ENCODE measurements at regions not wholly inside any gene's neighbourhood (a gene's known extent, or its start where the extent isn't known, plus 50 kb on each side); places are given as distances from the start of the nearest gene placed in this dataset.
"Not testable (repeated sequence)": the region's sequence is repeated elsewhere in the genome, so short reads cannot be mapped to it uniquely, and the experiment has no call there.

DNA sequence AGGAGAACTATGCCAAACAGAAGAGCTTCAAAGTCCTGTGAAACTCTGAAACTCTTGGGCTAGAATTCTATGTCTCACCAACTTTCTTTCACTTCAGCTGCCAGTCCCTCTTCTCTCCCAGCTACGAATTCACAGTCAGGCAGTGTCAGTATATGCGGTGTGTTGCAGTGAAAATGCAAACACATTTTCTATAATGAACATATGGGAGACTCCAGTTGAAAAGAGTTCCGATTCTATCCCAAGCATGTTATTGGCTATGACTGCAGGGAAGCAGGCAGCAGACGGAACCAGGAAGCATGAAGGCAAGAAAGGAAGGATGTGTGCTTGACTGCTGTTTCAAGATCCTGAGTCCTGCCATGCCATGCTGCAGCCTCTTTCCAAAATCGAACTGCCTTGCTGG, 515.7 kb upstream of the TLE4 start:
- DNase-seq (ENCODE audit: low read depth) = no peak

DNA sequence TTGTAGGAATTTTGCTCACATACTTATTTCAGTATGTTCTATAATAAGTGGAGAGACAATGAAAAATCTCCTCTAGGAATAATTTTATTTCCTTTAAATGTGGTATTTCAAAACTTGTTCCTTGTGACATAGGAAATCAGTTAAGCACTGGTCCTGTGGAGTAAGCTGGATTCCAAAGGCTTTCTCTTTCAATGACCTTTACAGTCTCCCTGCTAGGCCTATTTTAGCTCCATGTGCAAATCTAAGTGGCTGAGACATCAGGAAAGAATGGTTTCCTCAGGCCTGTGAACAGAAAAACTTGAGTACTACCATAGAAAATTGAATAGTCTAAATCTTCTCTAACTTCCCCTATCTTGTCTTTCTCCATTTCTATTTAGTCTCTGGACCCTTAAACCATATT, 514.2 kb upstream of the TLE4 start:
- no peak for DNase-seq (ENCODE audit: low read depth)

DNA sequence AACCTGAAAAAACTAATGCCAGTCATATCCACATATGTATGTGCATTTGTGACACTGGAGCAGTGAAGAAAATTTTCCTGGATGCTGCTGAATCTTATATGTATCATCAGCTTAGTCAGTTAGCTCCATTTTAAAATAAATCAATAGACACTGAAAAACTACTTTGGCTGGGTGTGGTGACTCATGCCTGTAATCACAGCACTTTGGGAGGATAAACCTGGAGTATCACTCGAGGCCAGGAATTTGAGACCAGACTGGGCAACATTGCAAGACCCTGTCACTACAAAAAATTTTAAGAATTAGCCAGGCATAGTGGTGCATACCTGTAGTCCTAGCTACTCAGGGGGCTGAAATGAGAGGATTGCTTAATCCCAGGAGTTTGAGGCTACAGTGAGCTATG, 511.0 kb upstream of the TLE4 start:
- DNase-seq (ENCODE audit: low read depth) = no peak

DNA sequence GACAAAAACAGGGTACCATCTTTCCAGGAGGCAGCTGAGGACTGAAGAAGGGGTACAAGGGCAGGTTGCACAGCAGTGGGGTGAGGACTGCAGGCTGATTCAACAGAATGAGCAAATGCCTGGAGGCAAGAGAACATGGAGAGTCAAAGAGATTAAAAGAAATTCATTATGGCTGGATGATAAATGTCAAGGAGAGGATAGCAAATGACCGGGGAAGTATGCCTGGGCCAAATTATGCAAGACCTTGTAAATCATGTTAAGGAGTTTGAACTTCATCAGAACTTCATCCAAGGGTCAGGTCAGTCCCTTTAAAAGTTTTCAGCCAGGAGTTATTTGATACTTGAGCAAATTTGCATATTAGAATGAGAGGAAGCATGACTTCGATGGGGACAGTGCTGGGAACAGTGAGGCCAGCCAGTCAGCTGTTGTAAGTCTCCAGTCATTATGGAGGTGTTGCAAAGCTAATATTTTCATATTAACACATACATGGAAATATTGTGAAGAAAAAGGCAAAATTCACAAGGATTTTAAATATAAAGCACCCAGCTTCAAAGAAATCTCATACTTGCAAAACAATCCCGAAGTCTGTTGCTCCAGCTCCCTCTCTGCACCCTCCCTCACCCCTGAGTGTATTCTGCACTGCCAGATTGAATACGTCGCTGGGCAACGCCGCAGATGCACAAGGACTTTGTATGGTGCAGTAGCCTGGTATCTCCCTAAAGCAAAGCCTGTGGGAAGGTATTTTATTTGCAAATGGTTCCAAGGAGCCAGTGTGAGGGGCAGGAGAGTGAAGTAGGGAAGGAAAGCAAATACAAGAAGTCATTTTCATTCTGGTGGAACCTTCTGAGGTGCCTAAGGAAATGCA, 509.8 kb upstream of the TLE4 start:
- DNase-seq (ENCODE audit: low read depth) = no peak

DNA sequence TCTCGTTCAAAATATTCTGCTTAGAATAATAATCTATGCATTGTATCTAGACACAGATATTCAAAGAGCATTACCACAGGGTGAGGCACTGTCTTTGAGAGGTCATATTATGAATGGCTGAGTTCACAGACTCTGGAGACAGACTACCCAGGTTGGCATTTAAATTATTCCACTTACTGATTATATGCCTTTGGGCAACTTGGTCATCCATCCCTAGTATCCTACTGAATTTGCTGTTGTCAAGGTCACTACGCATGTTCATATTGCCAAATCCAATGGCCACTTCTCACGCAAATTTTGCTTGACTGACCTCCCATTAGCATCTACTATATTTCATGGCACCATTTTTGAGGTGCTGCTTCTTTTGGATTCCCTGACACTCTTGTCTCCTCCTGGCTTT, 498.6 kb upstream of the TLE4 start:
- DNase-seq (ENCODE audit: low read depth) = no peak

DNA sequence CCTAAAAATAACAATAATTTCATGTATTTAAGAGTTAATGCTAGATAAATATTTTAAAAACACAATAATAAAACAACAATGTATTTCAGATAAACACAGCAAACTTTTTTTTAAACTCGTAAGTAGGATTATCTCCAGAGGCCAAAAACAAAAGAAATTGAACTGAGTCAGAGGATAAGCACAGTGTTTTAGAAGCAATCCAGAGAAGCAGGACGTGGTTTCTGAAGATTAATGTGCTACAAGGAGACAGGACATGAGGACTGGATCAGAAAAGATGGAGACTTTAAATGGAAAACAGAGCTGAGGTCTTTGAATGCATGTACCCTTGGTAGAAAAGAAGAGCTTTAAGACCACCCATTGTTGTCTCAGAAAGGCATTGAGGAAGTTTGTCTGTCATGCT, 491.2 kb upstream of the TLE4 start:
- DNase-seq (ENCODE audit: low read depth) = peak; percentile 18

DNA sequence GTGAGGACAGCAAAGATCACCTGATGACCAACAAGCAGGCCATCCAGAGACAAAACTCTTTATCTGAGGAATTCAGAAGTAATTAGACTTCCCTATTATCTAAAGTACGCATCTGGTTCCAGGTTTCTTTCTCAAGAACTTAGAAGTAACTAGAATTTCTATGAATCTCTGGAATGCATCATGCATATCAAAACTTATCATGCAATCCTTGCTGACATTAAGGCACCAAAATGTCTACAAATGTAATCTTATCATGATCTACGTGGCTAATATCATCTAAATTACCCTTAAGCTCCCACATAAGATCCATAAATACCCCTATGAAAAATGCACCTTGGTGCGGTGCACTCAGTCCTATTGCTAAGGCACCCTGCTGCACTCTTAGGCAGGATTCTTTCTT, 488.1 kb upstream of the TLE4 start:
- no peak for DNase-seq (ENCODE audit: low read depth)

DNA sequence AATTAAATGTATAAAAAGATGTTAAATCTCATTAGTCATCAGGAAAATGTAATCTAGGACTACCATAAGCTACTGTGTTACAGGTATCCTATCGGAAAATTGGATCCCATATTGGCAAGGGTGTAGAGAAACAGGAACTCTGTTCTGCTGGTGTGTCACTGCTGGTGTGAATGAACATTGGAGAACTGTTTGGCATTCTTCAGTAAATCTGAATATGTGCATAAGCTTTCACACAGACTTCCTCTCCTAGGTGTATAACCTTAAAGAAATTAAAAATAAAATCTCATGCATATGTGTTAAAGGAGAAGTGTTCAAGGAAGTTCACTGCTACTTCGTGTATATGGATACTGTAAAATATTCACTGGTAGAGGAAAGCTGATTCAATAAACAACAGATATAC, 484.6 kb upstream of the TLE4 start:
- no peak for DNase-seq (ENCODE audit: low read depth)

DNA sequence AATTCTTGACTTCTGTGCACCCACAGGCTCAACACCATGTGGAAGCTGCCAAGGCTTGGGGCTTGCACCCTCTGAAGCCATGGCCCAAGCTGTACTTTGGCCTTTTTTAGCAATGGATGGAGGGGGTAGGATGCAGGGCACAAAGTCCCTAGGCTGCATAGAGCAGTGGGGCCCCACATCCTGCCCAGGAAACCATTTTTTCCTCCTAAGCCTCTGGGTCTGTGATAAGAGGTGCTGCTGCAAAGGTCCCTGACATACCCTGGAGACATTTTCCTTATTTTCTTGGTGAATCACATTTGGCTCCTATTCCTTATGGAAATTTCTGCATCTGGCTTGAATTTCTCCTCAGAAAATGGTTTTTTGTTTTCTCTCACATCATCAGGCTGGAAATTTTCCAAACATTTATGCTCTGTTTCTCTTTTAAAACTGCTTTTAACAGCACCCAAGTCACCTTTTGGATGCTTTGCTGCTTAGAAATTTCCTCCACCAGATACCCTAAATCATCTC, 482.7 kb upstream of the TLE4 start:
- DNase-seq (ENCODE audit: low read depth) = no peak

DNA sequence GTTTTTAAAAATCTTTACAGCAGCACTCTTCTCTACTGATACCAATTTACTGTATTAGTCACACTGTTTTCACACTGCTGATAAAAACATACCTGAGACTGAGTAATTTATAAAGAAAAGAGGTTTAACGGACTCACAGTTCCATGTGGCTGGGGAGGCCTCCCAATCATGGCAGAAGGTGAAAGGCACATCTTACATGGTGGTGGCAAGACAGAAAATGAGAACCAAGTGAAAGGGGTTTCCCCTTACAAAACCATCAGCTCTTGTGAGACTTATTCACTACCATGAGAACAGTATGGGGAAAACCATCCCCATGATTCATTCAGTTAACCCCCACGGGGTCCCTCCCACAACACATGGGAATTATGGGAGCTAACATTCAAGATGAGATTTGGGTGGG, 481.9 kb upstream of the TLE4 start:
- DNase-seq (ENCODE audit: low read depth) = not testable (repeated sequence)

DNA sequence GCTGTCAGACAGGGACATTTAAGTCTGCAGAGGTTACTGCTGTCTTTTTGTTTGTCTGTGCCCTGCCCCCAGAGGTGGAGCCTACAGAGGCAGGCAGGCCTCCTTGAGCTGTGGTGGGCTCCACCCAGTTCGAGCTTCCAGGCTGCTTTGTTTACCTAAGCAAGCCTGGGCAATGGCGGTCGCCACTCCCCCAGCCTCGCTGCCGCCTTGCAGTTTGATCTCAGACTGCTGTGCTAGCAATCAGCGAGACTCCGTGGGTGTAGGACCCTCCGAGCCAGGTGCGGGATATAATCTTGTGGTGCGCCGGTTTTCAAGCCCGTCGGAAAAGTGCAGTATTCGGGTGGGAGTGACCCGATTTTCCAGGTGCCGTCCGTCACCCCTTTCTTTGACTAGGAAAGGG, 468.5 kb upstream of the TLE4 start:
- not testable (repeated sequence) for DNase-seq (ENCODE audit: low read depth)

DNA sequence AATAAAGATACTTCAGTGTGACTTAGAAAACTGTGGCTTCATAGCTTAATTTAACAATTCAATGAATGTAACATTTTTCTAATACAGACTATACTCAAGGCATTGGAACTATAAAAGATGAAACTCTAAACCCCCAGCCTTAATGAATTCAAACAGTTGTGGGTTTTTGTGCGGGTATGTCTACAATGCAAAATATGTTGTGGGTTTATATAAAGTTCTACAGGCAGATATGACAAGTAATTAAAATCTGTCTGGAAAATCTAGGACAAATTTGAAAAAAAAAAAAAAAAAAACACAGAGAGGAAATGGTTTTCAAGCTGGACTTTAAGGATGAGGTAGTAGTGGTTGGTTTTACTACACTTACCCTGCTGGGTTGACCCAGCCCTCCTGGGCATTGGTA, 467.5 kb upstream of the TLE4 start:
- peak; percentile 22 for DNase-seq (ENCODE audit: low read depth)

DNA sequence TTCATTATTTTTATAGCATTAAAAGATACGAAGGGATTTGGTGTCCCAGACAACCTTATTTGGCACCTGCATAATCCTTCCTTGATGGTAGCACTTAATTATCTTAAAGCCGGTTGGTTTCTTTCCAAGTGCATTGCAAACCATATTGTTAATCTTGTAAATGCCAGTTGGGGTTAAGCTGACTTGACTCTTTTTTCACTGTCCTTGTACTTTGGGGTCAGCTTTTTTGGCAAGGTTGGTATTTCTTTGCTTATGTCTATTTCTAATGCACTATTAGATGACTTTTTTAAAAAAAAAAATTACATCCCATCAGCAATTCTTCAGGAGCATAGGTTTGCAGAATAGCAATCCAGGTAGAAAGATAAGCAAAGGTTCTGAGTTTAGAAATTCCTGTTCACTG, 466.8 kb upstream of the TLE4 start:
- no peak for DNase-seq (ENCODE audit: low read depth)

DNA sequence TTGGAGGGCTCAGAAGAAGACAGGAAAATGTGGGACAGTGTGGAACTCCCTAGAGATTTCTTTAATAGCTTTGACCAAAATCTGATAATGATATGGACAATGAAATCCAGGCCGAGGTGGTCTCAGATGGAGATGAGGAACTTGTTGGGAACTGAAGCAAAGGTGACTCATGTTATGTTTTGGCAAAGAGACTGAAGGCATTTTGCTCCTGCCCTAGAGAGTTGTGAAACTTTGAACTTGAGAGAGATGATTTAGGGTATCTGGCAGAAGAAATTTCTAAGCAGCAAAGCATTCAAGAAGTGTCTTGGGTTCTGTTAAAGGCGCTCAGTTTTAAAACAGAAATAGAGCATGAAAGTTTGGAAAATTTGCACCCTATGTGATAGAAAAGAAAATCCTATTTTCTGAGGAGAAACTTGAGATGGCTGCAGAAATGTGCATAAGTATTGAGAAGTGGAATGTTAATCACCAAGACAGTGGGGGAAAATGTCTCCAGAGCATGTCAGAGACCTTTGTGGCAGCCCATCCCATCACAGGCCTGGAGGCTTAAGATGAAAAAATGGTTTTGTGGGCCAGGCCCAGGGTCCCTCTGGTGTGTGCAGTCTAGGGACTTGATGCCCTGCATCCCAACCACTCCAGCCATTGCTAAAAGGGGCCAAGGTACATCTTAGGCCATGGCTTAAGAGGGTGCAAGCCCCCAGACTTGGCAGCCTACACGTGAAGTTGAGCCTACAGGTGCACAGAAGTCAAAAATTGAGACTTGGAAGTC, 463.7 kb upstream of the TLE4 start:
- no peak for DNase-seq (ENCODE audit: low read depth)

DNA sequence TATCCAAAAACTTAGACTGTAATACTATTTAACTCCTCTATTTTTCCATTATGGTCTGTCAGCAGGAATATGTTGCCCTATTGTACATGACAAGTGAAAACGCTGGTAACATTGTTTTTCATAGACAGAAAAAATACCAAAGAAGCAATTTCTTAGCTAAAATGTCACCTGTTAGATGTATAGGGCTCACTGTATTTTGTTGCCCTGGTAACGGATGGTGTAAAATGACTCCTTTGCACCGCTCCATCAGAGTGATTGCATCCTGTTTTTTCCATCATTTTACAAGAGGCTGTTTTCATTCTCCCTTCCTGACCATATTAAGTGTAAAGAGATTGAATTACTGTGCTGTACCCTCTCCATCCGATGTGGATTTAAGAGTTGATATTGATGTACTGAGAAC, 460.1 kb upstream of the TLE4 start:
- no peak for DNase-seq (ENCODE audit: low read depth)

DNA sequence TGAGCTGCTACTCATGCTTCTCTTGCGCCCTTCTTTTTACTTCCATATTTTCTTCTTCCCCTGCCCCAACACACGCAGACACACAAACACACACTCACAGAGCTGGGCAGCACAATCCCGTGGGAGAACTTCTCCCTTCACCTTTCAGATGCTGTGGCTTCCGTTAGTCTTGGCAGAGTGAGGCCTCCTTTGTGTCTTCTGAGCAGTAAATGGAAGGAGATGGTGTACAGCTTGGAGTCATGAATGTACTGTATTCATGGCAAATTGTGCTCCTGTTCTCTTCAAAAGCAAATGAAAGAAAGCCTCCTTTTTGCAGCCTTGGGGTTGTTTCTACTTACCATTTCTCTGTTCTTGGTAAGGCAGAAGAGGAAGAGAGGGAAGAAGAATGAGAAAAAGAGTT, 456.6 kb upstream of the TLE4 start:
- no peak for DNase-seq (ENCODE audit: low read depth)

DNA sequence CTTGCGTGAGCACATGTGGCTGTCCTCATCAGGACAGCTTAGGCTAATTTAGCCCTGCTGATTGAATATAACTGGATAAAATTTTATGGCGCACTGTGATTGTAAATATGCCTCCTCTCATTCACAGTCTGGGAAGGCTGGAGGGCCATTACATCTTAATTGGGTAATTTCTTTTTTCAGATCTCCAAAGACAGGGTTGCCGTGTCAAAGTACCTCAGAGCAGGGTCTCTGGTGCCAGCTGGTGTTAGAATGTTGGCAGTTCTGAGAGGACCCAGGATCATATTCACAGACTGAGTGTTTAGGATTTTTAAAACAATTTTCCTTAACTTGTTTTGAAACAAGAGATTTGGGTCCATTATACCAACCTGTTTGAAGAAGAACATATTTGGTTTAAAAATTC, 455.7 kb upstream of the TLE4 start:
- DNase-seq (ENCODE audit: low read depth) = no peak

DNA sequence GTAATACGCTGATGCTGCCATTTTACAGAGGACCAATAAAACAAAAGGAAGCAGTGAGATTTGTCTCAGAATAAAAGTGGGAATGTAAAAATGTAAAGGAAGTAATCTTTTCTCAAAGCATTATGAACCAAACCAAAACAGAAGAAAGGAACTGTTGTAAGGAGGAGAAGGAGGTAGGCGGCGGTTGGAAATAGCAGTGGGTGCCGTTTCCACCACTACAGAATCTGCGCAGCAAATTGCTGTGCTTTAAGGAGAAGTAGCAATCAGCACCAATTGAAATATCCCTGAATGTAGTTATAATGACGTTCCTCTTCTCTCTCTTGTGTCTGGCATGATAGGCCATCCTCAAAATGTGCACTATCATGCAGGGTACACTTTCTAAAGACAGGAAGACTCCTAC, 455.1 kb upstream of the TLE4 start:
- no peak for DNase-seq (ENCODE audit: low read depth)

DNA sequence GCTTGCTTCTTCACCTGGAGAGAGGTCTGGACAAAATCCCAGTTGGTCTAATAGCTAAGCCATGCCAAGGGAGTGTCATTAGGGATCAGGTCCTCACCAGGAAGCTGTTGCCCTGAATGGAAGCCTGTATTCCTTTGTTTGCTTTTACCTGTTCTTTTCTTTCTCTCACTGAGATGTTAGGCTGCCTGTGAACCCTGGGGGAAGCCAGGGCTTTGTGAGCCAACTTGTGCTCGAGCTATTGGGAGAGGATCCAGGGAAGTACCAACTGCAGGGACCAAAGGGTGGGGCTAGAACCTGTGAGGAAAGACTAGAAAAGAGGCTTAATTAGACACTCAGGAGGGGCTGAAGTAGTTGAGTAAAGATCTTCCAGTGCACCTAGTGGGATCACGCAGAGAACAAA, 451.2 kb upstream of the TLE4 start:
- no peak for DNase-seq (ENCODE audit: low read depth)

DNA sequence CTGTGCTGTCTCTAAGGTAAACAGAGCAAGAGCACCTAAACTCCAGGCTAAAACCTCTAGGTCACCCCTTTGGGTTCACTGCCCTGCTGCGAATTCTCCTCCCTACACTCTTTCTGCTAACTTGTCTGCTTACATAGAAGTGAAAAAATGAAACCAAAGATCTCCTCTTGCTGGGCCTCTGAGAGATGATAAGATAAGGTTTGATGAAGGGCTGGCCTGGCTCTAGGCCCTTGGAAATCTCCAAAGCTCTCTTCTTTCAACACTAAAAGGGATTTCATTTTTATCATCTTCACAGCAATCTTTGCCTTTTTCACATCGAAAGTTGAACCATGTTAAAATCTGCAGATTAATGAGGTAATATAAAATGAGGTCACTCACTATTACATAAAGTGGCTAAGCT, 450.8 kb upstream of the TLE4 start:
- no peak for DNase-seq (ENCODE audit: low read depth)

DNA sequence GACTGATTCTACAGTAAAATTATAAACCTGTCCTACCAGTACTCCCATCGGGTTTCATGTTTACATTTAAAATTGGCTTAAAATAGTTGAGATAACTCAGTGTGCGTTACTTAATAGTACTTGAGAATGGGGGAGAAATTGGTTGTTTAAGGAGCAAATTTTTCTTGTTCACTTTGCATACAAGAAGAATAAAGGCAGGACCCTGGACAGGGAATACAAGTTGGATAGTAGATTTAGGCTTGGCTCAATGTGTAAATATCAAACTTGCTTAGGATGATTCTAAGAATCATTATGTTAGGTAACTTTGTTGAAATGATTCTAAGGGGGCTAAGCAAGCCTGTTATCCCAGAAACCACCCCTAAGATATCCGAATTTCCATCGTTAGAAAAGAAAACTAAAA, 448.4 kb upstream of the TLE4 start:
- DNase-seq (ENCODE audit: low read depth) = peak; percentile 38

DNA sequence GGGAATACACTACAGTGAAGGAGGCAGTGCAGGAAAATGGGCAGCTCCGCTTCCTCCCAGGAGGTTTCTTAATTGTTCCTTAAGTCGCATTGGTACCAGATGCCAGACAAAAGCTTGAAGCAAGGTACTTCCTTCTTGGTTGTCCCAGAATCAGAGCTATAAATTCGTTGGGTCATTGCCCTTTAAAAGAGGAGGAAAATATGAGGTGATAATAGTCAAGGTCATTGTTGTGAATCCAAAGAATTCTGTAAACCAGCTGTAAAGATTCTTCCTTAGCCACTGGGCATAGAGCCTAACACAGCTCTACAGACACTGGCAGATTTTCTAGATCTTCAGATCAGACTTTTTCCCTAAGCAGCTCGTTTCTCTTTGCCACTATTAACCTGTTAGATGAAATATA, 444.1 kb upstream of the TLE4 start:
- peak; percentile 18 for DNase-seq (ENCODE audit: low read depth)

Measured in myocyte (in vitro differentiated cells).